Activated naive CD8-positive, alpha-beta T cell treated with anti-CD3 and anti-CD28 coated beads, Interleukin-2, amount 50 U/mL, for 16 hours (primary cell): ENCODE measurements at regions not wholly inside any gene's neighbourhood (a gene's known extent, or its start where the extent isn't known, plus 50 kb on each side); places are given as distances from the start of the nearest gene placed in this dataset.

ENCODE experiments used
- DNase-seq: peaks from one replicate; pipeline ENCODE4 v3.0.0-alpha.2; 2020; ENCODE audit warnings: low read depth, low spot score

DNA sequence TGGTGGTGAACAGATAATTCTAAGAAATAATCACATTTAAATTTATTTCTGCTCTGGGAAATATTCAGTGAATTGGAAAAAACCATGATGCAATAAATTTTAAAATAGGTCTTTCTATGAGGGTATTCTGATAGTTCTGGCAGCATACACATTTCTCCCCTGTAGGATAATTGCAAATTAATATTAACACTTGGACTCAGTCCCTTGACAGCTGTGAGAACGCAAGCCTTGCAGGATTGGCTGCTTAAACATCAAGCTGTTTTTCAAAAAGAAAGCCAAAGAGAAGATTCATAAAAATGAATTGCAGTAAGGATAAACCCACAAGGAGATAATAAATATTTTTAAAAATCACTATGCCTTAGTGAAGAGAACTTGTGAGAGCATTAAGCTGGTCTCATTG, 180.0 kb downstream of the MTRR start:
- DNase-seq: no peak

DNA sequence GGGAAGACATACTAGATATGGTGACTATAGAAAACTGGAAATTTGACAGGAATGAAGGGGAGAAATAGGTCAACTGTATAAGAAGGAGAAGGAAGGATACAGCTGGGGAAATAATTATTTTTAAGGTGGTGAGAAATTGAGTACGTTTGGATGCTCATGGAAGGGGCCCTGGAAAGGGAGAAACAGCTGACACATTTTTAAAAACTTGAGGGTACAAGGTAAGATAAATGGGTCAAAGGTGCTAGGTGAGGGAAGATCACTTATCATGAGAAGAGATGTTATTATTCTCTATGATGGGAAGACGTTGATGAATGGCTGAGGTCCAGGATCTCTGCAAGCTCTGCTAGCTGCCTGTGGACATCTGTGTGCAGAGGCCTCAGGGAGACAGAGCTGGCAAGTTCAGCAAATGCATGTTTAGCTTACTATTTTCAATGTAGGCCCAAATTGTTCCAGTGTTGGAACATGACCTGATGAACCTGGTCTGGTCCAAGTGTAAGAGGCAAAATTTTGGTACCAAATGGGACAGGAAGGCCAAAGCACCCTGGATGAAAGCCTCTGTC, 181.7 kb downstream of the MTRR start:
- no peak for DNase-seq

DNA sequence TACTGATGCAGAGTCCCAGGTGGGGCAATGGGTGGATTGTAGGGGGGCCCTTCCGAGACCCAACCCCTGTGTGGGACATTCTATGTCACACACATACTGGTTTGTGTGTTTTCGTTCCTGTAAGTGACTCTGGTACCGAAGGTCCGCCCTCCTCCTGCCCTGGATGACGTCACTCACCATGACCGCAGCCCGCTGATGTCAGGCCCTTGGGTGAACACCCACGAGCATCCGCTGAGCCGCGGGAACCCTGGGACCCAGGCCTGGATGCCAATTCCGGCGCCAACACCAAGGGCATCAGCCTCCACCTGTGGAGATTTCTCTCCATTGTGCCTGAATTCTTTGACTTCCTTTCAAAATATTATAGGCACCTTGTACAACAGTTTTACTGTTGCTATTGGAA, 184.3 kb downstream of the MTRR start:
- DNase-seq: no peak

DNA sequence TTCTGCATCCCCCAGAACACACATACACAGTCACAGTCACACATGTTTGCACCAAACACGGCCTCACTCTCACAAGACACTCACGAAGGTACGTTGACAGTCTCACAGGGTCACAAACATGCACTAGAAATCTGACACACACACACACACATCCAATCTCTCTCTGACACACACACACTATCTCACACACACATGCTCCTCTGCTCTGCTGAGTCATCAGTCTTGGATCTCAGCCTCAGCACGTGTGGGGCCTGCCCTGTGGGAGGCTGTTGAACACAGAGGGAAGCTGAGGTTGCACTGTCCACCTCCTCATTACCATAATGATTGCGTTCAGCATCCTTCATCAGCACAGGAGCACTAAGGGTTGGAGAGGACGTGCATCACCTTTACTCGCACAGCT, 188.8 kb downstream of the MTRR start:
- DNase-seq: no peak

DNA sequence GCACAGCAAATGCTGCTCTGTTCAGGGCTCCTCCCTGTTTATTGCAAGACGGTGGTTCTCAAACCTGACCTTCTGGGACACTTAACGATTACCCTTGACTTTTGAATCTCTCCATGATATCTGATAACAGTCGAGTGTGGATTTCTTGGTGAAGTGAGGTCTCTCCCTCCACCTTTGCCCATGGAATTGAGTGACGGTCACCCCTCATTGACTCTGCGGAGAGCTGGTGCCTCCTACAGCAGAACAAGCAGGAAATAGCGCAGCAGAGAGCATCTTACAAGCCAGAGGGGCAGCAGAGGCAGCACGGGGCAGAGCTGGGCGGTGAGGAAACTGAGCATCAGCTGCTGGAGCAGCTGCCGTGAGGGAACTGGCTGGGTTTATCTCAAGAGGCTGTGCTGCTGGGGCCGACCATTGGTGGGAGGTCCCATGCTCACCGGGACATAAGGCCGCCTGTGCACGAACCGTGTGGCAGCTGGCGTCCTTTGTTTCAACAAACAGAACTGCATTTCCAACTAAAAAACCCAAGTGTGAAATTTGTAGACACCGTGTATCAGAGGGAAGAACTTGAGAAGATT, 189.8 kb downstream of the MTRR start:
- DNase-seq: no peak

DNA sequence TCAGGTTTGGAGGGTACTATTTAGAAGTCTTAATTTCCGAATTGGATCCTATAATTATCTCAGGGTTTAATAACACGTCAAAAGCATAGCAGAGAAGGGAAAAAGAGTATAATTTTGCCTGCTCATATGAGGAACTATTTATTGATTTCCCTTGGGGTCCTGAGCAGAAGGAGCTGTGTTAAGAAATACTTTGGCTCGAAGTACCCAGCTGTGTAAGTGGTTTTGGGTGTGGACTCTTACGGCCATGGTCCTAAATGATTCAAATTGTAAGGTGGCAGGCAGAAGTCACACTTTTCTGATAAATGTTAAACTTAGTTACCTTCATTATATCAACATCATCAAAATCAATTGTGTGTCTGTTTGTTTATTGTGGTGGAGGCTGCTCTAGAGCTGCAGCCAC, 190.4 kb downstream of the MTRR start:
- no peak for DNase-seq

DNA sequence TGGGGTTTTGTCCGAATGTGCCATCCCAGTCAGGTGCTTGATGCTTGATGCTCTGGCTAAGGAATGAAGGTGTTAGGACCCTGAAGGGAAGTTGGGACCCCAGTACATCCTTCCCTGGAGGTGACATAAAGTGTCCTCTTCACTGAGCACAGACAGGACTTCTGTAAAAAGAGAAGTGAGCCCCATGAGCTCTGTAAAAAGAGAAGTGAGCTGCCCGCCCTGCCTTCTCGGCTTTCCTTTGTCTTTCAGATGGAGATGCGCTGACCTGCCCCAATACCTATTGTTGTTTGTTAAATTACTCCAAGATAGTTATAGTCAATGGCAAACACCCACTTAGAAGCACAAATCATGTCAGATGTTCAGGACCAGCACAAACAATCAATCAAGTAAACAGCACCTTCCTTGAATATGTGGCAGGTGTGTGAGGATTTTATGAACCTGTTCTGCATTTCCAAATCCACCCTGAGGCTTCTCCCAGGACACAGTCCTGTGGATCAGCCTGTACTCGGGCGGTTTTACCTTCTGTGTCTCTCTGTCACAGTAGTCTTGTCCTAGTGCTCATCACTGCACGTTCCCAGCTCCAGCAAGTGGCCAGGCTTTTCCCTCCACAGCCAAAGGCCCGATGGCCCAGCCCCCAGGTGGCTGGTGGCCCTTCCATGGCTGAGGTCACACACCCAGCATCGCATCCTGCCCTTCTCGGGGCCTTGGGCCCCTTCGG, 191.4 kb downstream of the MTRR start:
- DNase-seq: no peak

DNA sequence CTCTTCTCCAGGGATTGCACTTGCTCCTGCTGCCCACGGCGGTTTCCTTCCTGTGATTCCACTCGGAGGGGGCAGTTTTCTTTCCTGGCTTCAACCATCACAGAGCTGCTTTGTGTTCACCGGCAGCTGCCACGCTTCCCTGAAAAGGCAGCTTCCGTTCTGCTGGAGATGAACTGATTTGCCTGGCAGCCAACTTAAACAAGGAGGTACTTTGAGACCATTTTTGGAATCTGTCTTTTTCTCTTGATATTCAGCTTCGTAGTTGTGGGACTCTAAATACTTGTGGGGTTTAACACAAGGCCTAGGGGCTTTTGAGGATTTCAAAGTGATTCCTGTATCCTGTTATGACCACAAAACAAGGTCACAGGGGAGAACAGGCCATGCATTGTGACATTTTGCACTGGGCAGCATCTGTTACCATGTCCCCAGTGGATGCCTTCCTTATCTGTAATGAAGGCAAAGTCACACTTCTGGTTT, 192.0 kb downstream of the MTRR start:
- DNase-seq: no peak

DNA sequence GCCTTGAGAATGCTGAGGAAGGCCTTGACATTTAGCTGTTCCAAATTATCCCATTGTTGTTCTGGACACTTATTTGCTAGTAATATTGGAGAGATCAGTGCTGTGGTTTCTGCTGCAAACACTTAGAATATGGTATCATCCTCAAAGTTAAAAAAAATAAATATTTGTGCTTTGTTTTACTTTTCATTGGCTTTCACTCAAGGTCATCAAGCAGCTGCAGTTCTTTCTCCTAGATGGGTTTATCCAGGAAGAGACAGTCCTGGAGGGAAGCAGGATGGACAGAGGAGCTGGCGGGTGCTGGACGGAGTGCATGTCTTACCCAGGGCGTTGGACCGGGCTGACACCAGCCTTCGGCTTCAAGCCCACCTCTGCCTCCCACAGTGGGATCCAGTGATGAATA, 193.6 kb downstream of the MTRR start:
- DNase-seq: no peak

DNA sequence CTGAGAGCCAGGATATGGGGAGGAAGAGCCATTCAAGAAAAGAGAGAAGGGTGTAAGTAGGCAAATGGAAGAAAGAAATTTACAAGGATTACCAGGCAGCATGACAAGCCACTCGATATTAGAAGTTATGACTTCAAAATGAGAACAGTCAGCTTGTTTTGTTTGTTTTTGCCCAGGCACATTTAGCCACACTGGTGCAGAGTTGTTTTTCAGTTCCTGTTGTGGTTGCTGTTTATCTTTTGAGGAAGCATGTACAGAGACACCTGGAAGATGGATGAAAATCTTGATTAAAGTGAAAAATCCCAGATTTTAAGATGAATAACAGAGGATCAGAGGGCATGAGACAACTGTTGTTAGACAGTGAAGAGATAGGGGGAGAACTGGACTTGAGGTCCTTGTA, 199.1 kb downstream of the MTRR start:
- no peak for DNase-seq

DNA sequence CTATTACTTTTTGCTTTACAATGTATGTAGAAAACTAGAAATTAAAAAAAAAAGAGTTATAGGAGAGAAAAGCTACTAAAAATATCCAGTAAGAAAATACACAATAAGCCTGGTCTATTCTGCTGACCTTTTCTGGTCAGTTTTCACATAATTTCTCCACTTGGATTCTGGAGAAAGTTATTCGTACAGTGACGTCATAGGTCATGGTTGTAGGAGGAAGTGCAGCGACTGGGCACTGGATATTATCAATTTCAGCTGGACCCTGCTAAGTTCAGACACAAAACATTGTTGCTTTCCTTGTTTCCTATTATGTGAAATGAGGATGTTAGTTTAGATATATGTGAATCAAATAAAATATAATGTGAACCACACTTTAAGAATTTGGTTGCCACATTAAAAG, 201.2 kb downstream of the MTRR start:
- no peak for DNase-seq

DNA sequence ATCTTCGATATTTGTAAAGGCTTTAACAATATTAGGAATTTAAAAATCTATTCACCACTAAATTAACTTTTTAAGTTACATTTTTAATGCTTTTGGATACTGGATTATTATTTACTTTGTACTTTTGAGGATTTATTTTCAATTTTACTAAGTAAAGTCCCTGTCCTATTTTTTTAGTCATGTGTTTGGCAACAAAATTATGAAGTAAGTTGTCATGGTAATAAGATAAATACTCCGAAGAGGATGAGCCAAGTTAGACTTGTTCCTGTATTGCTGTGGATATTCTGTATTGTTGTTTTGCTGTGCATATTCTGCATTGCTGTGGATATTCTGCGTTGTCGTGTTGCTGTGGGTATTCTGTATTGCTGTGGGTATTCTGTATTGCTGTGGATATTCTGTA, 210.1 kb downstream of the MTRR start:
- DNase-seq: no peak

DNA sequence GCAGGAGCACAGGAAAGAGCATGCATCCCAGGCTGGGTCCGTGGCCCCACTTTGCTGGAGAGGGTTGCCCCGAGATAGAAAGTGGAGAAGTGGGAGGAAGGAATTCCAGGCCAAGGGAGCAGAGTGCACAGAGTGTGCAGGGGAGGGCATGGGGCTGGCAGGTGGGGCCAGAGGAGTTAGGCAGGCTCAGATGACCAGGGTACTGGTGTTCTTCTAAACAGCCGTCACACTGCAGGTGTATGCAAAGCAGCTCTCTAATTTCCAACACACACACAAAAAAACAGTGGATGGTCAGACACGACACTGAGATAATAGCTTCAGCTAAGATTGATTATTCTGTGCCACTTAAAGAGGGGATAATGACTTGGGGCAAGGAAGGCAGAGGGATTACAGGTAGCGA, 212.2 kb downstream of the MTRR start:
- no peak for DNase-seq

DNA sequence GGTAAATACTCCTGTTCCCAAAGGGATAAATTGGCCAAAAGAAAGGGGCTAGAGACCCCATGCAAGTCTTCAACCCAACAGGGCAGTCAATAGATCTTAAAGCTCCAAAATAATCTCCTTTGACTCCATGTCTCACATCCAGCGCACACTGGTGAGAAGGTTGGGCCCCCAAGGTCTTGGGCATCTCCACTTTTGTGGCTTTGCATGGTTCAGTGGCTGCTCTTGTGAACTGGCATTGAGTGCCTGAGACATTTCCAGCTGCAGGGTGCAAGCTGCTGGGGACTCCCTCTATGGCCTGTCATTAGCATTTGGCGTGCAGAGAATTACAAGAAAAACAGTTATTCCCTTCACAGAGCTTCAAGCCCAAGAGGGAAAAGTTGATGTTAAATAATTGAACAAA, 224.7 kb downstream of the MTRR start:
- no peak for DNase-seq

DNA sequence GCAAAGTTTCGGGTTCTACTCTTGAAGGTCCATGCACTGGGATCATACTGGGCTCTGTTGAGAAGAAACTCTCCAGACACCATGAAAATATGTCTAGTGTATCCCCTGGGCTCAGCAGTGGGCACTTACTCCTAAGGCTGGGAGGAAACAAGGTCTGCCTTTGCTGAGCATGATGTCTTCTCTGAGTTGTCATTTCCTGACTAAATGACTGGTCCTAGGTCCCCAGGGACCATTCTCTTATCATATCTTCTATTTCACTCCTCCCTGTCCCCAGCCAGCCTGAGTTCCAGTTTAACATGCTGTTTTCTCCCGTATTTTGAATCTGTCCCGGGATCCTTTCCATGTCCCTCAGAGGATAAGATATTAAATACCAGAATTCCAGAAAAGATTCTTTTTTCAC, 225.4 kb downstream of the MTRR start:
- DNase-seq: no peak

DNA sequence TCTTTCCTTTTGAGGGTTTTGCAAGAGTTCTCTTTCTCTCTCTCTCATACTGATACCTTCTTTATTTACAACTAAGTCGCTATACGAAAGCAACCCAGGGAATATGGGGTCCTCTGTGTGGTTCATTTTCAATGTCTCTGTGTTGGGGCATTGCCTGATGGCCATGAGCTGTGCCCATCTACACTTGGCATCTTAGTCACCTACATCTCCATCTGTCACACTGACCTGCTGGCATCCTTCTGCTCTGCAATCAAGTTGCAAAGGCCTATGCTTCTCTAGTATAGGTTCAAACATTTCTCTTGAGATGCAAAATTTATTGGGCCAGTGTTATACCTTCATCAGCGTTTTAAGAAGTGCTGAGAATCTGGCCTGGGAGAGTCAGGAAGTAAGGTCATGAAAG, 228.2 kb downstream of the MTRR start:
- no peak for DNase-seq

DNA sequence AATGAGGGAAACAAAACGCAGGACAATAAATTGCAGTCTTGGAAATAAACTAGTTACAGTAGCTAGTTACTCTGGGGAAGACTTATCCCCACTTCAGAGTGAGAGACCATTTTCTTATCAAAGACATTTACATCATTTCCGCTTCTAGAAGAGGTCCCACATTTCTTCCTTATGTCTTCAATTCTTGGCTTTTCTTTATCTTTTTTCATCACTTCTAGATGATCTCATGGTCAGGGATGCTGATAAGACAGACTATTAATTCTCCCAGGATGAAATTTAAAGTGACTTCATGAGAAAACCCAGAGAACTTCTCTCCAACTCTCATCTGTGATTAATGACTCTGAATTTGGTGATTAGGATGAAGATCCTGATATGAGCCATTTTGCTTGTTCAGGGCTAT, 229.1 kb downstream of the MTRR start:
- DNase-seq: no peak

DNA sequence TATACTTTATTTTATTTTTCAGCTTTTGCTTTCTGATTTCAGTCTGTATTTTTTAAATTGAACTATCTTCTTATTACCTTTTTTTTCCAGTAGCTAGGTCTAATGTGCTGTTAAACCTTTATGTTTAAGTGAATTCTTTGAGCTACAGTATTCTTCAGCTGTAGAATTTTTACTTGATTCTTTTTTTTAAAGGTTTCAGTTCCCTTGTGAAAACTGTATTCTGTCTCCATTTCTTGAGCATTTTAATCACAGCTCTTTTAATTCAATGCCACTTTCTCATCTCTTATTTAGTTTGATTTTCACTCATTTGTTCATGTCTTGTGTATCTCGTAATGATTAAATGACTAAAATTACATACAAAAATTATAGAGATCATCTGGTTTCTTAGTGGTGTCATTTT, 233.8 kb downstream of the MTRR start:
- no peak for DNase-seq

DNA sequence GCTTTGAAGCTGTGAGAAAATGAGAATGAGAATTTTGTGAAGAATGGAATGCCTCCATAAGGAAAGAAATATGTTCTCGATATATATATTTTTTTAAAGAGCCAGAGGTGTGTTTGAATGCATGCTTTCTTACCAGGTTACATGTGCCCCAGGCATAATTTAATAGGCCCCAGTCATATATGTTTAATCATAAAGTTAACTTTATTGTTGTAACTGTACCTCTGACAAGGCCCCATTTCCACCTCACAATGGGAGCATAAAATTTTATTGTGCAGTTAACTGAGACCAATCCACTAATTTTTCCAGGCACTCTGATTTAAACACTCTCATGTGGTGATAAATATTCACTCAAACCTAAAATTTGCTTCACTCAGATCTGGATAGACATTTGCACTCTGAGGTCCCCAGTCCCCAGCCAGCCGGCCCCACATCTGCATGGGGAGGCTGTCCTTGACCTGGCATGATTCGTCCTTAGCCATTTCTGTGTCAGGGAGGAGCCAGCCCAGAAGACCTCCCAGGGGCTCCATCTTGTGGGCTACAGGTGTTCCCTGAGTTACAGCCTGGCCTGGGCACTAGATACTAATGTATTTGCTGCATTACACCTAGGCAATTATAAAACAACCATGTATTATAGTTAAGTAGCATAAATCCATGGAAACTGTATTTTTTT, 245.8 kb downstream of the MTRR start:
- DNase-seq: no peak

DNA sequence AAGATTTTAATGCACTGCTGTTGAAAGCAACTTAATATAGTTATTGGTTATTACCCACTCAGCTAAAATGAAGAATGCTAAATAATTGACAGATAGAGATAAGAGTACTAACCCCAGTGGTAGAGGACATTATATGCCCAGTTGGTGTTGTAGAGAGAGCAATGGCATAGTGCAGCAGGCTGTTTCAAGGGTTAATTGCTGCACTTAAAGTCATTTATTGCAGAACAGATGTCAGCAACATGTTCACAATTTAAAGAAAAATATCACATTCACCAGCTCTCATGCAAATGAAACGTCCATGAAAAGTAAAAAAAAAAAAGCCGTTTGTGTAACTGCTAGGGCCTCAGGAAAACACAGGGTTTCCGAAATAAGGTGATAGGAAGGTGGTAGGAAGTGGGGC, 254.6 kb downstream of the MTRR start:
- DNase-seq: no peak

DNA sequence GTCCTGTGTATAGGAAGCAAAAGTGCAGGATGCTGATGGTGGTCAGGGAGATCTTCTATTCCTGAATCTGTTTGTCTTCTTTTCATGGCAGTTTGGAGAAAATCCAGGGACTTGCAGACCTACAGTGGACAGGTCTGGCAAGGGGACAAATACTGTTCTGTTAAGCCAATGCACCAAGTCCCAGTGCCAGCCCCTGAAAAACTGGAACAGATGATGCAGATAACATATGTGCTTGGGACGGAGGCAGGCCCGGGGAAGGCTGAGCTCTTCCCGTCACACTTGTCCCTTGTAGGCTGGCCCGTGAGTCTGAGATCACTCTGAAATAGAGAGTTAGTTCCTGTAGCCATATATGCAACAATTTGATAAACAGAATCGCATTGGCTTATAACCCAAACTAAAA, 265.7 kb downstream of the MTRR start:
- no peak for DNase-seq

DNA sequence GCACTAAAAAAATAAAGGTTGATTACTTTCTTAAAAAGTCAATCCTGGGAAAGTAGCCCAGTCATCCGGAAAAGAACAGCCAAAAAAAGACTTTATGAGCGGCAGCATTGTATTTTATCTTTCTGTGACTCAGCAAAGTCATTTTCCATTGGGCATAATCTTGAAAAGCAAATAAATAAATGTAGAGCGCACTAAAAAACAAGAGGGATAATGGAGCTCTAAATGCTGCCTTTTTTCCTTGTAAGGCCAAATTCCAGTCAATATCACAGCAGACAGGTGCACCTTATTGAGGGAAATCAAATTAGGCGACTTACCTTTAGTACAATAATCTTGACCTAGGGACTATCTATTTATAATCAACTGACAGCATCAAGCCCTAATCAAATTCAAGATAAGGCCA, 266.8 kb downstream of the MTRR start:
- DNase-seq: no peak

DNA sequence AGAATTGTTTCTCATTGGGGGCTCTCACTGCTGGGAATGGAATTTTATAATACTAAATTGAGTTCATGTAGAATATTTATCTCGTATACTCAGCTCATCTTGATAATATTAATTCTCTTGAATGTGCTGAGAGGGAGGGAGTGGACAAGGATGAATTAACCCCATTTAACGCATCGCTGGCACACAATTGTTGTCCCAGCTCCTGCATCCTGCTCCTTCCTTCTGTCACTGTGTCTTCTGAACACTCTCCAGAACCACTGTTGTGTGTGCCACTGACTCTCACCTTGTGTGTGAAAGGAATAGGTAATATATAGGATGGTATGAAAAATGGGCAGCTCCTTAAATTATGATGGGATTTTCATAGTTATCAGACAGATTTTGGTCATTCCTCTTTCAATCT, 267.3 kb downstream of the MTRR start:
- no peak for DNase-seq
